Glutamatergic neuron (in vitro differentiated cells): ENCODE measurements at regions not wholly inside any gene's neighbourhood (a gene's known extent, or its start where the extent isn't known, plus 50 kb on each side); places are given as distances from the start of the nearest gene placed in this dataset.

Experiments used
- DNase-seq: peaks from one replicate; pipeline ENCODE4 v3.0.0; 2022
- H3K27ac Mint-ChIP-seq: one replicate; pipeline ENCODE4 v1.8.0; 2020; ENCODE audit warnings: mild to moderate bottlenecking, mixed read lengths, inconsistent platforms; ENCODE audit not compliant: unreplicated experiment
- H3K27me3 Mint-ChIP-seq: one replicate; pipeline ENCODE4 v1.8.0; 2020; ENCODE audit warnings: mild to moderate bottlenecking, moderate library complexity, mixed read lengths, inconsistent platforms; ENCODE audit not compliant: unreplicated experiment
- H3K36me3 Mint-ChIP-seq: one replicate; pipeline ENCODE4 v1.8.0; 2020; ENCODE audit warnings: mild to moderate bottlenecking, mixed read lengths, inconsistent platforms; ENCODE audit not compliant: unreplicated experiment
- H3K4me1 Mint-ChIP-seq: one replicate; pipeline ENCODE4 v1.8.0; 2020; ENCODE audit warnings: mild to moderate bottlenecking, low read depth, mixed read lengths, inconsistent platforms; ENCODE audit not compliant: unreplicated experiment
- H3K4me3 Mint-ChIP-seq: one replicate; pipeline ENCODE4 v1.8.0; 2020; ENCODE audit warnings: mild to moderate bottlenecking, mixed read lengths, inconsistent platforms; ENCODE audit not compliant: unreplicated experiment
- H3K9me3 Mint-ChIP-seq: one replicate; pipeline ENCODE4 v1.8.0; 2020; ENCODE audit warnings: mild to moderate bottlenecking, moderate library complexity, mixed read lengths, inconsistent platforms; ENCODE audit not compliant: unreplicated experiment
- TF ChIP-seq, protein P1 (sequence below): fragments of 200-600 bp; sonication (generic); IDR thresholded peaks from one replicate; pipeline ENCODE4 v1.5.0; 2021; ENCODE audit not compliant: partially characterized antibody, unreplicated experiment

DNA sequence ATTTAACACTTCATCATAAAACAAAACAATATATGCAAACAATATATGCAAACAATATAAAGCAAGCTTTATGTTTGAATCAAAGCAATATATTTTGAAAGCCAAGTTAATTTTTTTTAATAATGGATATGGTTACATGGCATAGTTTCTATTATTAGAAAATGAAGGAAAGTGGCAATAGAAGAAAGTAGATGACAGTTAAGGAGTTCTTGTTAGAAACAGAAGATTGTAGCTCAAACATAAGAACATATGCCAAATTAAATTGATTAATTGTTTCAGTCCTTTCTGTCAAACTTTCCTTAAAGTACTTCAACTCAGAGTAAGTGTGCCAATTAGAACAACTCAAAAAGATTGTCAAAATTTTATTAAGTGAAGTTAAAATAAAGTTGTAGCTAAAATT lies 1248.3 kb downstream of the SLC16A7 start:
- Mint-ChIP-seq H3K9me3 (no peaks in the 10 kb centered on the region), H3K27me3 (no peaks in the 10 kb centered on the region), H3K27ac (no peak overlapping the region), H3K4me3 (no peak overlapping the region), H3K4me1 (no peaks in the 10 kb centered on the region), H3K36me3 (no peaks in the 10 kb centered on the region)
- TF ChIP-seq, protein P1, sequence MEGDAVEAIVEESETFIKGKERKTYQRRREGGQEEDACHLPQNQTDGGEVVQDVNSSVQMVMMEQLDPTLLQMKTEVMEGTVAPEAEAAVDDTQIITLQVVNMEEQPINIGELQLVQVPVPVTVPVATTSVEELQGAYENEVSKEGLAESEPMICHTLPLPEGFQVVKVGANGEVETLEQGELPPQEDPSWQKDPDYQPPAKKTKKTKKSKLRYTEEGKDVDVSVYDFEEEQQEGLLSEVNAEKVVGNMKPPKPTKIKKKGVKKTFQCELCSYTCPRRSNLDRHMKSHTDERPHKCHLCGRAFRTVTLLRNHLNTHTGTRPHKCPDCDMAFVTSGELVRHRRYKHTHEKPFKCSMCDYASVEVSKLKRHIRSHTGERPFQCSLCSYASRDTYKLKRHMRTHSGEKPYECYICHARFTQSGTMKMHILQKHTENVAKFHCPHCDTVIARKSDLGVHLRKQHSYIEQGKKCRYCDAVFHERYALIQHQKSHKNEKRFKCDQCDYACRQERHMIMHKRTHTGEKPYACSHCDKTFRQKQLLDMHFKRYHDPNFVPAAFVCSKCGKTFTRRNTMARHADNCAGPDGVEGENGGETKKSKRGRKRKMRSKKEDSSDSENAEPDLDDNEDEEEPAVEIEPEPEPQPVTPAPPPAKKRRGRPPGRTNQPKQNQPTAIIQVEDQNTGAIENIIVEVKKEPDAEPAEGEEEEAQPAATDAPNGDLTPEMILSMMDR: no peak
- DNase-seq: no peak

DNA sequence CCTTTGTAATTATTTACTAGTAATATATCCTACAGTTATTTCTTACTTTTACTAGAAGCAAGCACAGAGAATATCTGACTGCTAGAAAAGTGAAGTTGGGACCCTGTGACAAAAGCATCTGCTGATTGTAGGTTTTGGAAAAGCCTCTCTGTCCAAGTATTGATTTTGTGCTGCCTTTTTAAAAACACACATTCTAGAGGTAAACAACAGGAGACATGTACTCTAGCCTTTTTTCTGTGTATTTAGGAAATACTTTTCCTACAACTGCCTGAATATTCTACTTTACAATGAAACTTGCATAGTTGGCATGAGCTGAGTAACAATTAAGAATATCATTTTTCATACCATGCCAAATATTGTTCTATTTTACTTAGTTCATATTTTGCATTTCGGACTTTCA lies 1249.0 kb downstream of the SLC16A7 start:
- Mint-ChIP-seq H3K27ac (no peak overlapping the region), H3K9me3 (no peaks in the 10 kb centered on the region), H3K4me1 (no peaks in the 10 kb centered on the region), H3K4me3 (no peak overlapping the region), H3K27me3 (no peaks in the 10 kb centered on the region), H3K36me3 (no peaks in the 10 kb centered on the region)
- no peak for DNase-seq
- TF ChIP-seq, protein P1: no peak

DNA sequence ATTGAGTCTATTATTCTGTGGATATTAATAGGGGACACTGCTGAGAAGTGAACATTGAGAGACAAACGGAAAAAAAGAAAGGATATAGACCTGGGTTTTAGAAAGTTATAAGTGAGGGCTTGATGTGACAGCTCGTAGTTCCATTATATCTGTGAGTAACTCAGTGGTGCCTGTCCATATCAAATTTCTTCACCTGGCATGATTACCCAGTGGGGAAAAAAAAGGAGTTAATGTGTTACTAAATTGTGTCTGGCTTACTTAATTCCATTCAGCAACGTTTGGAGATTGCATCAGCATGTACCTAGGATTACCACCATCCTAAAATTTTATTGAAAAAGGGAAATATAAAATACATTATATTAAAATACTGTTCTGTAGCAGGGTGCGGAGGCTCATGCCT lies 1249.9 kb downstream of the SLC16A7 start:
- no peak overlapping the region for H3K4me3 Mint-ChIP-seq
- H3K9me3 Mint-ChIP-seq: no peaks in the 10 kb centered on the region
- DNase-seq: no peak
- TF ChIP-seq, protein P1: no peak
- no peaks in the 10 kb centered on the region for H3K36me3 Mint-ChIP-seq
- H3K4me1 Mint-ChIP-seq: no peaks in the 10 kb centered on the region
- H3K27ac Mint-ChIP-seq: no peak overlapping the region
- no peaks in the 10 kb centered on the region for H3K27me3 Mint-ChIP-seq

DNA sequence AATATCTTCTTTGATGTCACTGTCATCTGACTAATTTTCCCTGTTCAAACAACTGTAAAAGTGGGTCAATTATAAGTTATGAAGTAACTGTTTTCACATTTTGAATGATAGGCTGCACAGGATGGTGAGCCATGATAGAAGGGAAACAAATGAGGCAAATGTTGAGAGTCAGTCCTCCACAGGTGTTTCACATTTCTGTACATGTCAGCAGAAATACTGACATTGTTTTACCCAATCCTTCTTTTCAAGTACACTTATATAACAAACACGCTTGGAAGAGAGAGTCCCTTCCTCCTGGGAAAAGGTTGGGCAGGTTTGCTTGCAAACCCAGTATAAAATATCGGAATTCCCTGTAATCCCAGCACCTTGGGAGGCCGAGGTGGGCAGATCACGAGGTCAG lies 1251.5 kb downstream of the SLC16A7 start:
- TF ChIP-seq, protein P1: no peak
- DNase-seq: no peak
- Mint-ChIP-seq H3K9me3 (no peaks in the 10 kb centered on the region), H3K27ac (no peak overlapping the region), H3K4me3 (no peak overlapping the region), H3K4me1 (no peaks in the 10 kb centered on the region), H3K27me3 (no peaks in the 10 kb centered on the region), H3K36me3 (no peaks in the 10 kb centered on the region)

DNA sequence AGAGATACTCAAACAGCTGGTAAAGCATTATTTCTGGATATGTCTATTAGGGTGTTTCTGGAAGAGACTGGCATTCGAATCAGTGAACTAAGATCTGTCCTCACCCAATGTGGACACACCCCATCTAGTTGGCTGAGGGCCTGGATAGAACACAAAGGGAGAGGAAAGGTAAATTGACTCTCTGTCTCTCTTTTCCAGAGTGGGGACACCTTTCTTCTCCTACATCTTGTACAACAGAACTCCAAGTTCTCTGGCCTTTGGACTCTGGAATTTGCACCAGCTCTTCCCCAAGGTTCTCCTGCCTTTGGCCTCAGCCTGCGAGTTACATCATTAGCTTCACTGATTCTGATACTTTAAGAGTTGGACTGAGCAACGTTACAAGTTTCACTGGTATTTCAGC lies 1253.9 kb downstream of the SLC16A7 start:
- Mint-ChIP-seq H3K9me3 (no peaks in the 10 kb centered on the region), H3K36me3 (no peaks in the 10 kb centered on the region), H3K4me3 (no peak overlapping the region), H3K27me3 (no peaks in the 10 kb centered on the region), H3K4me1 (no peaks in the 10 kb centered on the region), H3K27ac (no peak overlapping the region)
- no peak for DNase-seq
- TF ChIP-seq, protein P1: no peak
